ENCODE measurements at regions not wholly inside any gene's neighbourhood (a gene's known extent, or its start where the extent isn't known, plus 50 kb on each side); places are given as distances from the start of the nearest gene placed in this dataset.

DNA sequence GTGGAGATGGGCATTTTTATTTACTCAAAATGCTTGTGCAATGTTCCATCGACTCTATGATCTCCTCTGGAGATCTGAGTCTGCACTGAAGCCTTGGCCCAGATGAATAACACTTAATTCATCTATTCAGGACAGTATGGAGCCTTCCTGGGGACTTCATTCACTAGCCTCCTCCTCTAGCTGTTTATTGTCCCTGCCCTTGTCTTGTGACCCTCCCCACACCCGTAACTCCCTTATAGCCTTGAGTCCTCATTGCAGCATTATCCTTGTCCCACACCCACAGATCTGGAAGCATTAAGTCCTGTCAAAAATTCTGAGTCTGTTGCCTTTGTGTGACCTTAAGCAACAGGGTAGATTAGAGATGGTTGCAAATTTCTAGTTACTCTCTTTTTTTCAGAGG, 138.3 kb upstream of the LMO4 start:
- H3K27ac Mint-ChIP-seq: no peak overlapping the region
- H3K9me3 Mint-ChIP-seq: peaks cover 9 to 11% of the 10 kb centered on the region in 2 experiments
- no peak overlapping the region for H3T11ph ChIP-seq (ENCODE audit: low read length)
- H3K36me3 Mint-ChIP-seq (ENCODE audit: insufficient read depth in 1 of 3, low read depth in 3 of 3): peaks cover 3 to 13% (median 5%) of the 10 kb centered on the region in 3 experiments; a peak in 6 of 7 replicates
- H2BK20ac ChIP-seq (ENCODE audit: low read depth, low read length, poor library complexity, severe bottlenecking): no peak overlapping the region
- H3K9me3 ChIP-seq (ENCODE audit: control insufficient read depth, low read depth, low read length): no peaks in the 10 kb centered on the region
- no peaks in the 10 kb centered on the region; the same call in 1 of the 2 replicates for H3K27me3 ChIP-seq (ENCODE audit: insufficient read depth, low read length)
- no CpG with 5 or more reads among the region's 2 CpGs for WGBS (ENCODE audit: extremely low coverage, insufficient read length, low lambda C conversion rate)
- H3K4ac ChIP-seq (ENCODE audit: low read depth, low read length): no peak overlapping the region
- no peaks in the 10 kb centered on the region for H3K79me1 ChIP-seq (ENCODE audit: insufficient read depth, low read depth, low read length, poor library complexity, severe bottlenecking)
- no peaks in the 10 kb centered on the region for H3K23me2 ChIP-seq (ENCODE audit: insufficient read length, low read depth, low read length, poor library complexity, severe bottlenecking)
- H3K27me3 Mint-ChIP-seq (ENCODE audit: low read depth): no peaks in the 10 kb centered on the region
- H3K4me1 Mint-ChIP-seq: peaks cover 18 to 22% of the 10 kb centered on the region in 2 experiments
- H3K4me1 ChIP-seq (ENCODE audit: insufficient read depth, low read length): no peaks in the 10 kb centered on the region; the same call in 1 of the 2 replicates
- no peak overlapping the region for H4K5ac ChIP-seq (ENCODE audit: insufficient read length, low read depth, low read length)
- H2BK5ac ChIP-seq (ENCODE audit: insufficient read length, low read length): no peak overlapping the region
- H2AK5ac ChIP-seq (ENCODE audit: insufficient read length, low read length): no peak overlapping the region
- no peak overlapping the region for H2BK15ac ChIP-seq (ENCODE audit: low read depth, low read length)
- H3K14ac ChIP-seq (ENCODE audit: insufficient read depth, low read length): no peak overlapping the region
- no peaks in the 10 kb centered on the region for H3K79me2 ChIP-seq (ENCODE audit: insufficient read depth, low read length)
- no peaks in the 10 kb centered on the region for H4K20me1 ChIP-seq (ENCODE audit: control insufficient read depth, insufficient read depth, insufficient read length)
- H3K18ac ChIP-seq (ENCODE audit: insufficient read length, low read depth, low read length): no peak overlapping the region
- H2AFZ ChIP-seq (ENCODE audit: low read length): no peak overlapping the region
- H3K56ac ChIP-seq (ENCODE audit: insufficient read length, low read depth, low read length): no peak overlapping the region
- H4K91ac ChIP-seq (ENCODE audit: insufficient read length, low read depth, low read length): no peak overlapping the region
- H3K23ac ChIP-seq (ENCODE audit: insufficient read length, low read depth, low read length): no peak overlapping the region
- H2BK12ac ChIP-seq (ENCODE audit: insufficient read length, low read depth, low read length): no peak overlapping the region
- H3K9ac ChIP-seq (ENCODE audit: extremely low read depth, insufficient read length, low read length): no peak overlapping the region
- no peak overlapping the region for H4K8ac ChIP-seq (replicated peaks; ENCODE audit: insufficient read length, low read depth, low read length)
- no peak overlapping the region for H3K27ac ChIP-seq (ENCODE audit: insufficient read length, low read depth, low read length)
- H2BK120ac ChIP-seq (ENCODE audit: low read depth, low read length, poor library complexity, severe bottlenecking): no peak overlapping the region
- no peak overlapping the region for H3K4me3 Mint-ChIP-seq
- DNase-seq: no peak
- H3K4me2 ChIP-seq (ENCODE audit: insufficient read depth, insufficient read length, low read length): no peak overlapping the region
- TF ChIP-seq, protein P1, sequence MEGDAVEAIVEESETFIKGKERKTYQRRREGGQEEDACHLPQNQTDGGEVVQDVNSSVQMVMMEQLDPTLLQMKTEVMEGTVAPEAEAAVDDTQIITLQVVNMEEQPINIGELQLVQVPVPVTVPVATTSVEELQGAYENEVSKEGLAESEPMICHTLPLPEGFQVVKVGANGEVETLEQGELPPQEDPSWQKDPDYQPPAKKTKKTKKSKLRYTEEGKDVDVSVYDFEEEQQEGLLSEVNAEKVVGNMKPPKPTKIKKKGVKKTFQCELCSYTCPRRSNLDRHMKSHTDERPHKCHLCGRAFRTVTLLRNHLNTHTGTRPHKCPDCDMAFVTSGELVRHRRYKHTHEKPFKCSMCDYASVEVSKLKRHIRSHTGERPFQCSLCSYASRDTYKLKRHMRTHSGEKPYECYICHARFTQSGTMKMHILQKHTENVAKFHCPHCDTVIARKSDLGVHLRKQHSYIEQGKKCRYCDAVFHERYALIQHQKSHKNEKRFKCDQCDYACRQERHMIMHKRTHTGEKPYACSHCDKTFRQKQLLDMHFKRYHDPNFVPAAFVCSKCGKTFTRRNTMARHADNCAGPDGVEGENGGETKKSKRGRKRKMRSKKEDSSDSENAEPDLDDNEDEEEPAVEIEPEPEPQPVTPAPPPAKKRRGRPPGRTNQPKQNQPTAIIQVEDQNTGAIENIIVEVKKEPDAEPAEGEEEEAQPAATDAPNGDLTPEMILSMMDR (conservative IDR thresholded peaks at IDR 0.05): no peak
